IPS-18a (cell line): ENCODE measurements at regions not wholly inside any gene's neighbourhood (a gene's known extent, or its start where the extent isn't known, plus 50 kb on each side); places are given as distances from the start of the nearest gene placed in this dataset.

ENCODE experiments used
- H3K27ac ChIP-seq: one replicate; pipeline ENCODE4 v1.5.1; 2013; ENCODE audit warnings: low read length
- H3K27me3 ChIP-seq: one replicate; pipeline ENCODE4 v1.6.1; 2013; ENCODE audit warnings: mild to moderate bottlenecking, low read length; ENCODE audit not compliant: control insufficient read depth, insufficient read depth
- H3K36me3 ChIP-seq: one replicate; pipeline ENCODE4 v1.6.1; 2013; ENCODE audit warnings: low read depth, low read length; ENCODE audit not compliant: control insufficient read depth
- H3K4me1 ChIP-seq: one replicate; pipeline ENCODE4 v1.6.1; 2013; ENCODE audit warnings: low read depth, low read length; ENCODE audit not compliant: control insufficient read depth
- H3K4me3 ChIP-seq: one replicate; pipeline ENCODE4 v1.5.1; 2013; ENCODE audit warnings: low read length
- H3K9ac ChIP-seq: one replicate; pipeline ENCODE4 v1.6.1; 2013; ENCODE audit warnings: mild to moderate bottlenecking, low read length, moderate library complexity
- H3K9me3 ChIP-seq: one replicate; pipeline ENCODE4 v1.6.1; 2013; ENCODE audit warnings: low read depth, low read length; ENCODE audit not compliant: control insufficient read depth

DNA sequence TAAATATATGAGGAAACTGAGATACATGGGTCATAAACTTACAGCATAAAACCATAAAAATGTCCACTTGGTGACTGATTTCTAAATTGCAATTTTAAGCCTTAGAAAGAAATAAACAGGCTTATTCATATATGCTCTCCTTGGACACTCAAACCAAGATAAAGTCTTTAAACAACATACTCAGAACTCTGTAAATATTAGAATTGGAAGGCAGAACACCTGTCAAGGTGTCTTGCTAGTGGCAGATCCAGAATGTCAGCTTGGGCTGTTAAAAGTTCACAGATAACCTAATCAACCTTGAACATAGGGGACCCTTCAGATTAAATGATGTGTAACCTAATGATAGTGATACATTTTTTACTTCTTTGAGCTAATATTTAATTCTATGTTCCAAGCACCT is 208.1 kb upstream of the ARSJ start:
- Histone ChIP-seq H3K36me3 (no peaks in the 10 kb centered on the region), H3K4me1 (no peaks in the 10 kb centered on the region), H3K27ac (no peak overlapping the region), H3K4me3 (no peak overlapping the region), H3K9ac (no peak overlapping the region), H3K27me3 (no peaks in the 10 kb centered on the region), H3K9me3 (peaks cover under 1% of the 10 kb centered on the region)

GRCh38 chr4:114191496-114191895 is 212.0 kb upstream of the ARSJ start:
- no peak overlapping the region for H3K4me3 ChIP-seq
- no peaks in the 10 kb centered on the region for H3K27me3 ChIP-seq
- H3K9me3 ChIP-seq, result no peaks in the 10 kb centered on the region
- H3K36me3 ChIP-seq, result no peaks in the 10 kb centered on the region
- peaks cover 6% of the 10 kb centered on the region for H3K4me1 ChIP-seq
- H3K27ac ChIP-seq, result no peak overlapping the region
- no peak overlapping the region for H3K9ac ChIP-seq

GRCh38 chr4:114192854-114193253 is 213.4 kb upstream of the ARSJ start:
- no peak overlapping the region for H3K9ac ChIP-seq
- H3K4me3 ChIP-seq, result no peak overlapping the region
- H3K36me3 ChIP-seq, result no peaks in the 10 kb centered on the region
- no peaks in the 10 kb centered on the region for H3K9me3 ChIP-seq
- no peak overlapping the region for H3K27ac ChIP-seq
- H3K27me3 ChIP-seq, result no peaks in the 10 kb centered on the region
- peaks cover 6% of the 10 kb centered on the region for H3K4me1 ChIP-seq

DNA sequence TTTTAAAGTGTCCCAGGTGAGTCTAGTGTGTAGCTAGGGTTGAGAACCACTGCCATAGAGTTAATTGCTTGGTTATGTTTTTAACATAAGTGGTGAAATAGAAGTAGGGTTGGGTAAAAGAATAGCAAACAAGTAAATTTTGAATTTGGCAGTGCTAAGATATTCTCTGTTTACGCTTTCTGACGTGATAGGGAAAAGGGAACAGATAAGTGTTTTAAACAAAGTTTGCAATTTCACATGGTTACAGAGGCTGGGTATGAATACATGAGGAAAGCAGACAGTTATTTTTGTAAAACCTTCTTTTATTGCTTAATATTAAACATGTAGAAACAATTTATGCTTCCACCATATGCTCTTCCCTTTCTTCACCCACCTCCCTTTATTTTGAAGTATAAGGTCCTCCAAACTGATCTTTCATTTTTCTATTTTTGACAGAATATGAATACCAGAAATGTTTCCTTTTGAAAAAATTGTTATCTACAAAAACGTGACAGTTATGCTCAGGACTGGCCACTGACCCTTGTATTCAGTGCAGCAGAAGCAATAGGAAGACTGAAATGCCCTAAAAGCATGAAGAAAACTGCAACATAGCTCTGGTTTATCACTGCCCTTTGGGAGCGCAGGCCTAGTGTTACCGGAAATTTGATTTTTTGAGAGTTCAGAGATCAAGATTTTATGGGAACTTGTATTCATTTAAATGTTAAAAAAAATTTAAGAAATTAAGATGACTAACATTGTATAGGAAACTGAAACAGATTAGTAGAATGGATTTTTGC is 214.4 kb upstream of the ARSJ start:
- Histone ChIP-seq H3K36me3 (no peaks in the 10 kb centered on the region), H3K4me3 (no peak overlapping the region), H3K9ac (no peak overlapping the region), H3K9me3 (no peaks in the 10 kb centered on the region), H3K27me3 (no peaks in the 10 kb centered on the region), H3K27ac (no peak overlapping the region), H3K4me1 (peaks cover 6% of the 10 kb centered on the region)

- no peak overlapping the region for H3K27ac ChIP-seq
- no peaks in the 10 kb centered on the region for H3K36me3 ChIP-seq
- H3K9ac ChIP-seq, result no peak overlapping the region
- no peaks in the 10 kb centered on the region for H3K9me3 ChIP-seq
- no peak overlapping the region for H3K4me3 ChIP-seq
- H3K27me3 ChIP-seq, result no peaks in the 10 kb centered on the region
- peaks cover 6% of the 10 kb centered on the region for H3K4me1 ChIP-seq
Measured at GRCh38 chr4:114196606-114197005, 217.2 kb upstream of the ARSJ start.

- no peaks in the 10 kb centered on the region for H3K4me1 ChIP-seq
- H3K27ac ChIP-seq, result no peak overlapping the region
- no peaks in the 10 kb centered on the region for H3K27me3 ChIP-seq
- no peak overlapping the region for H3K9ac ChIP-seq
- H3K9me3 ChIP-seq, result no peaks in the 10 kb centered on the region
- no peak overlapping the region for H3K4me3 ChIP-seq
- no peaks in the 10 kb centered on the region for H3K36me3 ChIP-seq
Measured at GRCh38 chr4:114200026-114200425, 220.6 kb upstream of the ARSJ start.

- Histone ChIP-seq H3K4me3 (no peak overlapping the region), H3K27ac (no peak overlapping the region), H3K27me3 (no peaks in the 10 kb centered on the region), H3K4me1 (peaks cover 2% of the 10 kb centered on the region), H3K36me3 (no peaks in the 10 kb centered on the region), H3K9me3 (no peaks in the 10 kb centered on the region), H3K9ac (no peak overlapping the region)
Measured at GRCh38 chr4:114205261-114205660, 225.8 kb upstream of the ARSJ start.

DNA sequence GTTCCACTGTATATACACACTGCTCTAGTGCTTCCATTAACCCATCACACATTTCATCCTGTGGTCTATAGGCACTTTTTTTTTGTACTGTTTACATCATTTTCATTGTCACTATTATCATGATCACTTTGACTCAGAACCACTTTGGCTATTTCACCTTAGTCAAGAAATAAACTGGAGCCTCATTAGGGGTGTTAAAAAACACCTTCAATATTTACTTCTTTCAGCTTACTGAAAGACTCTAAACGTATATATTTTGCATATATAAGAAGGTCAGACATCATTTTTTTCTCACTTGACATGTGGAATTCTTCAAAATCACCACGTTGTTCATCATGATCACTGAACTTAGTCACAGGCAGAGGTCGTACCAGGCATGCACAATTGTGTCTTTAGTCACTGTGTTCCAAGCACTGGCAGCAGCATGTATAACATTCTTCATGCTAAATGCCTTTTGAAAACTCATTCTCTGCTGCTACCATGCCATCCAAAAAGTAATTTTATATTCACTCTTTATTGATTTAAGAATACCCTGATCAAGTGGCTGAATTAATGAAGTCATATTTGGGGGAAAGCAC is 229.2 kb upstream of the ARSJ start:
- H3K36me3 ChIP-seq, result no peaks in the 10 kb centered on the region

GRCh38 chr4:114209584-114209983 is 230.1 kb upstream of the ARSJ start:
- Histone ChIP-seq H3K27ac (no peak overlapping the region), H3K9ac (no peak overlapping the region), H3K27me3 (no peaks in the 10 kb centered on the region)

More for the DNA sequence above, 229.2 kb upstream of the ARSJ start:
- Histone ChIP-seq H3K27ac (no peak overlapping the region), H3K4me1 (peaks cover 2% of the 10 kb centered on the region), H3K9ac (no peak overlapping the region), H3K4me3 (no peak overlapping the region), H3K9me3 (no peaks in the 10 kb centered on the region), H3K27me3 (no peaks in the 10 kb centered on the region)

GRCh38 chr4:114211556-114211955 is 232.1 kb upstream of the ARSJ start:
- Histone ChIP-seq H3K27ac (no peak overlapping the region), H3K9me3 (peaks cover 3% of the 10 kb centered on the region), H3K27me3 (no peaks in the 10 kb centered on the region), H3K36me3 (no peaks in the 10 kb centered on the region), H3K9ac (no peak overlapping the region), H3K4me1 (peaks cover 2% of the 10 kb centered on the region), H3K4me3 (no peak overlapping the region)

More at GRCh38 chr4:114209584-114209983, 230.1 kb upstream of the ARSJ start:
- H3K36me3 ChIP-seq, result no peaks in the 10 kb centered on the region
- H3K9me3 ChIP-seq, result peaks cover 1% of the 10 kb centered on the region
- H3K4me1 ChIP-seq, result peaks cover 2% of the 10 kb centered on the region
- no peak overlapping the region for H3K4me3 ChIP-seq

DNA sequence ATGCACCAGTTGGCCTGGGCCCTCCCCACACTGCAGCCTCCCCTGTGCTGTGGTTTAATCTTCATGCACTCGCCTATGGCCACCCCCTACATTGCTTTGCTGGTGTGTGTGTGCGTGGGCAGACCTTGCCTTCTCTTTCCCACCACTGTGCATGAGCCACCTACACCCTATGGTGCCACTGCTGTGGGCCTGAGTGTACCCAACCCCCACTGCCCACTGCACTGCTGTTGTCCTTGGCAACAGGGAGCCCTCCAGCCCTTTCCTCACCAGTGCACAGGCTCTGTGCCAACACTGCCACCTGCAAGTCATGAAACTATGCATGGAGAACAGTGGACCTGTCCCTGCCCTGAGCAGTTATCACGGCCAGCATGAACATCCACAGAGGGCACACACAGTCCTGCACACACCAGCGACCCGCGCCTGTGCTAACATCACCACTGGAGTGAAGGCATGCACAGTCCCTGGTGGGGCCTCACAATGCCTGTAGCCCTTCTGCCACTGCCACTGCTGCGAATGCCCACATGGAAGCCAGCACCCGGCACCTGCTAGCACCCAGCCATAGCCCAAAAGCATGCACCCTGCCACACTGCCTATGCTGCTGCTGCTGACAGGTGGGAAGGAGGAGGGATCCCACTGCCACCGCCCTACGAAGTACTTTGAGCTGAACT is 237.8 kb upstream of the ARSJ start:
- no peak overlapping the region for H3K27ac ChIP-seq
- H3K27me3 ChIP-seq, result no peaks in the 10 kb centered on the region
- no peak overlapping the region for H3K9ac ChIP-seq
- no peak overlapping the region for H3K4me3 ChIP-seq
- peaks cover 3% of the 10 kb centered on the region for H3K9me3 ChIP-seq
- H3K36me3 ChIP-seq, result no peaks in the 10 kb centered on the region
- H3K4me1 ChIP-seq, result no peaks in the 10 kb centered on the region
